ENCODE measurements at regions not wholly inside any gene's neighbourhood (a gene's known extent, or its start where the extent isn't known, plus 50 kb on each side); places are given as distances from the start of the nearest gene placed in this dataset.

DNA sequence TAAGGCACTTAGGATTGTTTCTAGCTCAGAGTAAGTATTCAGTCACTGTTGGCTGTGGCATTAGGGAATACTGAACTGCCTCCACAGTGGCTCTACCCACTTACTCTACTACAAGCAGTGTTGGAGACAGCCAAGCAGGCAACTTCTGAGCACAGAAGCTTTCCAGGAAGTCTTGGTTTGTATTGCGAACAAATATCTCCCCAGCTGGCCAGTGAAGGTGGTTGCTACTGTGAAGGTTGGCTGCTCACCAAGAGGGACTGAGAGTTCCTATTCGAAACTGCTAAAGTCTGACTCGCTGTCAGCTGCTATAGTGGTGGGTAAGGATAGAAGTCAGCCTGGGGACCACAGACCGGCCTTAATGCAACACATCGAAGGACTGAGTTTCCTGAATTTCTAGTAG, 319.1 kb downstream of the KIF4B start:
- Mint-ChIP-seq H3K27ac (no peak overlapping the region), H3K36me3 (no peaks in the 10 kb centered on the region), H3K27me3 (no peaks in the 10 kb centered on the region), H3K9me3 (no peaks in the 10 kb centered on the region), H3K4me1 (ENCODE audit: low read depth) (no peaks in the 10 kb centered on the region), H3K4me3 (no peak overlapping the region)
- POLR2A ChIA-PET: interaction anchor here (1.1 kb wide), 1 partner anchor 14 kb away, joined by 3 read pairs; no protein-coding TSS in a partner anchor
- DNase-seq: no peak
- intact Hi-C loops (cut with micrococcal nuclease): no loop called here
- CTCF ChIA-PET: no interaction called here

DNA sequence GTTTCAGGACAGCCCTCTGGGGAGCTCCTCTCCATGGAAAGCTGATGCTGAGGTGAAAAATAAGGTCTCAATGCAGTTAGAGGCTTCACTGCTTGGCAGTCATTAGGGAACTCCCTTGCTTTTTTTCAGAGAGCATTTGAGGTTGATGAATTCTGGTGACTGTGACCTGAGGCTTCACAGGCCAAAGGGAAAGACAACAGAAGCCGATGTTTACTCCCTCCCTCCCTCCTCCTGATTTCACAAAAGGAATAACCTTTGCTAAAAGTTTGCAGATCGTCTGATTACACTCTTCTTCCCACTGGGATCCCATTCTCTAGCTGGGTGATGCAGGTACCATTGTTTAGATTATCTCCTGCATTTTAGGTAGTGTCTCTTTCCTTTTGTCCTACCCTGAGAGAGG, 329.4 kb downstream of the KIF4B start:
- intact Hi-C loops (cut with micrococcal nuclease): no loop called here
- POLR2A ChIA-PET: no interaction called here

DNA sequence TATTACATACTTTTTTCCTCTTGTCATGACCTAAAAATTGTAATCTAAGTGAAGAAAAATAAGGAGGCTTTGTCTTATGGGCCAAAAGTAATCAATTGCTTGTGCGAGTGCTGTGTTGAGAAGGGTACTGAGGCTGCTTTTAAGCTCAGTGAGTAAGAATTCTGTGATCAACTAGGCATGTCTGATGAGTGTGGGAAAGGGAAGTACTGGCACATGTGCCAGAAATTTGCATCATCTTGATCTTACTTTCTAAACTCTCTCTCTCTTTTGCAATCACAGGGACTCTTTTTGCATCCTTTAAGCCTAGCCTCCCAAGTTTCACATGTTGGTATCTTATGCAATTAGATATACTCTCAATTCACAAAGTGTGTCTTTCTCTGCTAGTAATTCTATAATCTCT, 329.9 kb downstream of the KIF4B start:
- H3K4me3 Mint-ChIP-seq: no peak overlapping the region
- POLR2A ChIA-PET: no interaction called here
- no peak overlapping the region for H3K27ac Mint-ChIP-seq
- no peak for DNase-seq
- no peaks in the 10 kb centered on the region for H3K27me3 Mint-ChIP-seq
- intact Hi-C loops (cut with micrococcal nuclease): no loop called here
- H3K9me3 Mint-ChIP-seq: no peaks in the 10 kb centered on the region
- no peaks in the 10 kb centered on the region for H3K4me1 Mint-ChIP-seq (ENCODE audit: low read depth)
- no peaks in the 10 kb centered on the region for H3K36me3 Mint-ChIP-seq
- CTCF ChIA-PET: no interaction called here

More for the DNA sequence above, 329.4 kb downstream of the KIF4B start:
- no peak overlapping the region for H3K4me3 Mint-ChIP-seq
- H3K36me3 Mint-ChIP-seq: no peaks in the 10 kb centered on the region
- H3K4me1 Mint-ChIP-seq (ENCODE audit: low read depth): no peaks in the 10 kb centered on the region
- no peaks in the 10 kb centered on the region for H3K27me3 Mint-ChIP-seq
- DNase-seq: no peak
- H3K27ac Mint-ChIP-seq: no peak overlapping the region
- CTCF ChIA-PET: no interaction called here
- no peaks in the 10 kb centered on the region for H3K9me3 Mint-ChIP-seq

DNA sequence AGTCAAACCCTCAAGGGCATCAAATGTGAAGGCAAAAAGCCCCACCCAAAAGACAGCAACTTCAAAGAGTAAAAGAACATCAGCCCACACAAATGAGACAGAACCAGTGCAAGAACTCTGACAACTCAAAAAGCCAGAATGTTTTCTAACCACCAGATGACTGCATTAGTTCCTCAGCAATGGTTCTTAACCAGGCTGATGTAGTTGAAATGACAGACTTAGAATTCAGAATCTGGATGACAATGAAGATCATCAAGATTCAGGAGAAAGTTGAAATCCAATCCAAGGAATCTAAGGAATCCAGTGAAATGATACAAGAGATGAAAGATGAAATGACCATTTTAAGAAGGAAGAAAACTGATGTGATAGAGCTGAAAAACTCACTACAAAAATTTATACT, 339.7 kb downstream of the KIF4B start:
- POLR2A ChIA-PET: no interaction called here
- no peak overlapping the region for H3K27ac Mint-ChIP-seq
- DNase-seq: no peak
- peaks cover 30% of the 10 kb centered on the region for H3K9me3 Mint-ChIP-seq
- H3K4me1 Mint-ChIP-seq (ENCODE audit: low read depth): no peaks in the 10 kb centered on the region
- H3K36me3 Mint-ChIP-seq: no peaks in the 10 kb centered on the region
- no peaks in the 10 kb centered on the region for H3K27me3 Mint-ChIP-seq
- intact Hi-C loops (cut with micrococcal nuclease): no loop called here
- no peak overlapping the region for H3K4me3 Mint-ChIP-seq
- CTCF ChIA-PET: no interaction called here

DNA sequence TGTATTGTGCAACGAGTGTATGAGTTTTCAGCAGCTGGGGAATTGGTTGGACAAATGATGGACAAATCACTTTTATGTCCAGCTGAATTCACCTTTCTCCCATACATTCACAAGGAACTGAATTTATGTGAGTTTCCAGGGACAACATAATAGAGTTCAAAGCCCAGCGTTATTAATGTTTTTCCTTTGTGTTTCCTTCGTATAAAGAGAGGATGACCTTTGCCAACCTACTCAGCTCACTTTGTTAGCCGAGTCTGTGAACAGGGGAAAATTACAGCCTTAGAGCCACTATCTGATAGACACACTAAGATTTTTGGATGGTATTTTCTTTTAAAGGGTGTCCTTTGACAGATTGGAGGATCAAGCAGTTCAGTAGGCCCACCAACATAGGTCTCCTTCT, 352.5 kb downstream of the KIF4B start:
- DNase-seq: no peak
- H3K27ac Mint-ChIP-seq: no peak overlapping the region
- intact Hi-C loops (cut with micrococcal nuclease): no loop called here
- no peaks in the 10 kb centered on the region for H3K4me1 Mint-ChIP-seq (ENCODE audit: low read depth)
- H3K9me3 Mint-ChIP-seq: no peaks in the 10 kb centered on the region
- no peak overlapping the region for H3K4me3 Mint-ChIP-seq
- H3K27me3 Mint-ChIP-seq: no peaks in the 10 kb centered on the region
- ChIA-PET POLR2A (no interaction called here), CTCF (no interaction called here)
- no peaks in the 10 kb centered on the region for H3K36me3 Mint-ChIP-seq

DNA sequence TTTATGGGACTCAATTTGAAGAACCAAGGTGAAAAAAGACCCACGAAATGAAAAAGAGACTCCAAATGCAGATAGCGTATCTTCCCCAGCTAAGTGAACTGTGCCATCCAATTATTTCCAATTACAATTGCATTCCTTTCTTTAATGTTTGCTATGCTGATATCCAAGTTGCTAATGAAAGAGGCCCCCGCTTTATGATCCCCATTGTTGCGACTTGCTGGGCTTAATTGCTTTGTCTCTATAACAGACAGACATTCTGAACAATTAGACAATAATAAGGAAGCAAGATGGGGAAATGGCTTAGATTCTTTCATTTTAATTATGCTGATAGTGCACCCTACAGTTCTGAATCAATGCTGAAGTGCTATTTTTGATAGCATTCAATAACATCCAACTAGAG, 354.3 kb downstream of the KIF4B start:
- intact Hi-C loops (cut with micrococcal nuclease): no loop called here
- ChIA-PET CTCF (no interaction called here), POLR2A (no interaction called here)
- H3K27ac Mint-ChIP-seq: no peak overlapping the region
- no peaks in the 10 kb centered on the region for H3K4me1 Mint-ChIP-seq (ENCODE audit: low read depth)
- H3K27me3 Mint-ChIP-seq: no peaks in the 10 kb centered on the region
- peaks cover 4% of the 10 kb centered on the region for H3K9me3 Mint-ChIP-seq
- DNase-seq: no peak
- H3K36me3 Mint-ChIP-seq: no peaks in the 10 kb centered on the region
- no peak overlapping the region for H3K4me3 Mint-ChIP-seq

DNA sequence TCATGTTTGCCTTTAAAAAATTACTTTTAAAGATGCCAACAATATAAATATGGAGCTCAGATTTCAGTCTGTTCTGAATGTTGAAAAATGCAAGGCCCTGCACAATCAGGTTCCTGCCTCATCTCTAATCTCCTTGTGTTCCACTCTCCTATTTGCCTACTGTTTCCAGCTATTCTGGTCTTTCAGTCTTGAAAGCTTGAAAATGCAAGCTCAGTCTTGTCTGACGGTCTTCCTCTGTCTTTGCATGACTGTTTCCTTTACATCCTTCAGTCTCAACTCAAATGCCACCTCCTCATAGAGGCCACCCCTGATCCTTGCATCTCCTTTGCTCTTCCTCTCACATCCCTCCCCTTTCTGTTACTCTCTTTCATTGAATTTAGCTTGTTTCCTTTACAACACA, 354.9 kb downstream of the KIF4B start:
- Mint-ChIP-seq H3K36me3 (no peaks in the 10 kb centered on the region), H3K9me3 (peaks cover 4% of the 10 kb centered on the region), H3K4me3 (no peak overlapping the region), H3K27me3 (no peaks in the 10 kb centered on the region), H3K4me1 (ENCODE audit: low read depth) (no peaks in the 10 kb centered on the region), H3K27ac (no peak overlapping the region)
- intact Hi-C loops (cut with micrococcal nuclease): no loop called here
- ChIA-PET POLR2A (no interaction called here), CTCF (no interaction called here)
- no peak for DNase-seq

DNA sequence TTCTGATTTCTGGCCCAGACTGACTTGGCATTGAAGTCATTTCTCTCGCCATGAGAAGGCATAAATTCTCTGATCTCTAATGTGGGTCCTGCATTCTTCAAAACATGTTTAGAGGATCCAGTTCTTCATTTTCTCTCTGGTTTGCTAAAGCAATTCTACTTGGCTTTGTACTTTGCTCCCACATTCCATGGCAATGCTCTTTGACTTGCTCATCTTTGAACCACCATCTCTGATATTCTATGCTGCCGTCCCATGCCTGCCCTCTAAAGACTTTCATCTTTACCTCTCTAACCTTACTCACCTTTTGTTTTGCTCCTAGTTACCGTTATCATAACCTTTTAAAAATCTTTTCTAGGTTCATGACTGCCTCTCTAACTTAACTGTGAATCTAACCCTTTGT, 366.9 kb downstream of the KIF4B start:
- Mint-ChIP-seq H3K27ac (no peak overlapping the region), H3K9me3 (no peaks in the 10 kb centered on the region), H3K27me3 (no peaks in the 10 kb centered on the region), H3K36me3 (no peaks in the 10 kb centered on the region), H3K4me3 (no peak overlapping the region), H3K4me1 (ENCODE audit: low read depth) (no peaks in the 10 kb centered on the region)
- ChIA-PET POLR2A (no interaction called here), CTCF (no interaction called here)
- no peak for DNase-seq
- intact Hi-C loops (cut with micrococcal nuclease): no loop called here

DNA sequence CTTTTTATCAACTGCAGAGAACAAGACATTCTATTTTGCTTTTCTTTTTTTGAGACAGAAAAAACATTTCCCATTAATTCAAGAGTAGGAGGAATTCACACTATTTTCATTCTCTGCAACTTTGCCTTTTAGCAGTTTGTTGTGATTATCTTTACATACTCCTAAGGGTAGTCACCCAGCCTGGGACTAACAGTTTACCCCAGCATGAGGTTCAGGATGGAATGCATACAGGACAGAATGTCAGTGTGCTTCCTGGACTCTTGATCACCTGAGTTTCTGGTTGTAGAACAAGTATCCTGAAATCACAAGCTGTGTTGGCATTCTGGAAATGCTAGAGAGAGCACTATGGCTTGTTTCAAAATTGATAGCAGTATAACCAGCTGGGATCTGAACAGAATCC, 368.1 kb downstream of the KIF4B start:
- intact Hi-C loops (cut with micrococcal nuclease): no loop called here
- ChIA-PET CTCF (no interaction called here), POLR2A (no interaction called here)
- H3K4me3 Mint-ChIP-seq: no peak overlapping the region
- H3K36me3 Mint-ChIP-seq: no peaks in the 10 kb centered on the region
- H3K27ac Mint-ChIP-seq: no peak overlapping the region
- no peaks in the 10 kb centered on the region for H3K4me1 Mint-ChIP-seq (ENCODE audit: low read depth)
- no peaks in the 10 kb centered on the region for H3K9me3 Mint-ChIP-seq
- no peak for DNase-seq
- H3K27me3 Mint-ChIP-seq: no peaks in the 10 kb centered on the region

DNA sequence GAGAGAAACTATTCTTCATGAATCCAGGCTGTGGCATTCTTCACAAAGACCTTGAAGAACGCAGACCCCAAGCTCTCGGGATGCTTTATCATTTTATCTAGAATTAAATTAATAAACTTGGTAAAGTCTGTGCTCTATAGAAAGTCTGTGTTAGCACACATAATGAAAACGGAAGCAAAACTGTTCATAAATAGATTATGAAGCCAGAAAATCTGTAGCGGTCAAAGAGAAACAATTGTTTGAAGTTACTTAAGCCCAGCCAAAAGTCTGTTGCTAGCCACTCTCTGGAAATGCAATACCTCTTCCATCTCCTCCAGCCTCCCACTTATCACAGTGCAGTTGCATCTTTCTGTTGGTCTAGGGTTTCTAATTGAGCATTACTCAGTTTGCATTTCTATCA, 375.9 kb downstream of the KIF4B start:
- POLR2A ChIA-PET: no interaction called here
- CTCF ChIA-PET: no interaction called here
- intact Hi-C loops (cut with micrococcal nuclease): no loop called here
- Mint-ChIP-seq H3K4me1 (ENCODE audit: low read depth) (no peaks in the 10 kb centered on the region), H3K27ac (no peak overlapping the region), H3K4me3 (no peak overlapping the region), H3K27me3 (no peaks in the 10 kb centered on the region), H3K36me3 (no peaks in the 10 kb centered on the region), H3K9me3 (no peaks in the 10 kb centered on the region)
- DNase-seq: no peak

DNA sequence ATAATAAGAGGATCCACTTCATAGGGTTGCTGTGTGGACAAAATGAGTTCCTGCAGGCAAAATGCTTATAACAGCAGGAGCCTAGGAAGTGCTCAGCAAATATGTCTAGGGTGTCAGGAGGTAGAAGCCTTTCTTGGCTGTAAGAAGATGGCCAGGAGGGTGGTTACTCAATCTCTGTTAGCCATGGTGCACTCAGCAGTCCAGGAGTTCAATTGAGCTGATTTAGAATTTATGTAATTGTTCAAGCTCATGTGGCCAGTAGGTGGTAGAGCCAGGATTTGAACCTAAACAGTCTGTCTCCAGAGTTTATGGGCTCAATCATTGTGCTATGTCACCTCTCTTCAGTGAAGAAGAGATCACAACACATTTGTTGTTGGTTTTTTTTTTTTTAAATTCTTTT, 381.2 kb downstream of the KIF4B start:
- H3K27me3 Mint-ChIP-seq: no peaks in the 10 kb centered on the region
- no peak overlapping the region for H3K4me3 Mint-ChIP-seq
- ChIA-PET CTCF (no interaction called here), POLR2A (no interaction called here)
- H3K36me3 Mint-ChIP-seq: no peaks in the 10 kb centered on the region
- H3K27ac Mint-ChIP-seq: no peak overlapping the region
- intact Hi-C loops (cut with micrococcal nuclease): no loop called here
- H3K9me3 Mint-ChIP-seq: no peaks in the 10 kb centered on the region
- no peaks in the 10 kb centered on the region for H3K4me1 Mint-ChIP-seq (ENCODE audit: low read depth)
- no peak for DNase-seq

DNA sequence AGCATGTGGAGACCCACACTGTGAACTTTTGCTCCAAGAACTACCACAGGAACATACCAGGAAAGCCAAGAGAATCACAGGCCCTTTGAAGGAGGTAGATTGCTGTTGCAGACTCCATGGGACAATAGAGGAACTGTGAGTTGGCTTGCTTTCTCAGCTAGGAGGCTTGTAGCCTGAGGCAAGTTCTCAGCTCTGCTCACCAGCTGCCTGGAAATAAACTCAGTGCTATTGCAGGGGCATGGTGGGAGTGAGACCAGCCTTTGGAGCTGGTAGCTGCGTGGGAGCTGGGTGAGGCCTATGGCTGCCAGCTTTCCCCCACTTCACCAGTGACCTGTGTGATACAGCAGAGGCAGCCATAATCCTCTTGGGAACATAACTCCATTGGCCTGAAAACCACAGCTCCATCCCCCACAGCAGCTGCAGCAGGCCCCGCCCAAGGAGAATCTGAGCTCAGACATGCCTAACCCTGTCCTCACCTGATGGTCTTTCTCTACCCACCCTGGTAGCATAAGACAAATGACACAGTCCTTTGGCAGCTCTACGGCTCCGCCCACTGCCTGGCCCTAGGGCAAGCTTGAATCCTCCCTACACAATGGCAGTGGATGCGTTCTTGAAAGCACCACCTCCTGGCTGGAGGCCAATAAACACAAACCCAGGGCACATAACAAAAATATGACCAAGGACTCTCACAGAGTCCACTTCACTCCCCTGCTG, 389.5 kb downstream of the KIF4B start:
- no peaks in the 10 kb centered on the region for H3K36me3 Mint-ChIP-seq
- H3K27me3 Mint-ChIP-seq: peaks cover 1% of the 10 kb centered on the region
- intact Hi-C loops (cut with micrococcal nuclease): no loop called here
- ChIA-PET CTCF (no interaction called here), POLR2A (no interaction called here)
- H3K9me3 Mint-ChIP-seq: peaks cover 15% of the 10 kb centered on the region
- no peak overlapping the region for H3K4me3 Mint-ChIP-seq
- H3K4me1 Mint-ChIP-seq (ENCODE audit: low read depth): no peaks in the 10 kb centered on the region
- H3K27ac Mint-ChIP-seq: no peak overlapping the region
- no peak for DNase-seq

DNA sequence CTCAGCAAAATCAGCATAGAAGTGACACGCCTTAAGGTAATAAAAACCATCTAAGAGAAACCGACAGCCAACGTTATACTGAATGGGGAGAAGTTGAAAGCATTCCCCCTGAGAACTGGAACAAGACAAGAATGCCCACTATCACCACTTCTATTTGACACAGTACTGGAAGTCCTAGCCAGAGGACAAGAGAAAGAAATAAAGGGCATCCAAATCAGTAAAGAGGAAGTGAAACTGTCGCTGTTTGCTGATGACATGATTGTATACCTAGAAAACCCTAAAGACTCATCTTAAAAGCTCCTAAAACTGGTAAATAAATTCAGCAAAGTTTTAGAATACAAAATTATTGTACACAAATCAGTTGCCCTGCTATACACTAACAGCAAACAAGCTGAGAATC, 393.3 kb downstream of the KIF4B start:
- Mint-ChIP-seq H3K27me3 (peaks cover 1% of the 10 kb centered on the region), H3K27ac (no peak overlapping the region), H3K36me3 (no peaks in the 10 kb centered on the region), H3K4me3 (no peak overlapping the region), H3K4me1 (ENCODE audit: low read depth) (no peaks in the 10 kb centered on the region), H3K9me3 (peaks cover 15% of the 10 kb centered on the region)
- DNase-seq: no peak
- intact Hi-C loops (cut with micrococcal nuclease): no loop called here
- ChIA-PET POLR2A (no interaction called here), CTCF (no interaction called here)

DNA sequence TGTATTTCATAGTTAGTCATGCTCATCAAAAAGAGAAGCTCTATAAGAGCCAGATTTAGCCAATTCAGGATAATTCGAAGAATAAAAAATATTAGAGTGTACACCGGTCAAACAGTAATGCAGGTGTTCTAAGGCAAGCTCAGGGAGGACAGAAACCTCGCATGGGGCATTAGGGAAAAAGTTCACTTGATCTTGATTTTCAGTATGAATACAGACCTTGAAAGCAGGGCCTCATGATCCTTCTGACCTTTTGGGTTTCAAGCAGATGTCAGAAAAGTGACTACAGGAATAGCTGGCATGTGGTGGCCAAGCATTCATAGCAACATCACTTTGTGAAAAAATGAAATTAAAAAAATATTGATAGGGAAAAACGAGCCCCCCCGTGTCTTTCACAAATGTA, 394.9 kb downstream of the KIF4B start:
- CTCF ChIA-PET: no interaction called here
- peaks cover 13% of the 10 kb centered on the region for H3K9me3 Mint-ChIP-seq
- no peak overlapping the region for H3K27ac Mint-ChIP-seq
- intact Hi-C loops (cut with micrococcal nuclease): no loop called here
- H3K36me3 Mint-ChIP-seq: no peaks in the 10 kb centered on the region
- POLR2A ChIA-PET: no interaction called here
- no peaks in the 10 kb centered on the region for H3K27me3 Mint-ChIP-seq
- DNase-seq: no peak
- H3K4me1 Mint-ChIP-seq (ENCODE audit: low read depth): no peaks in the 10 kb centered on the region
- no peak overlapping the region for H3K4me3 Mint-ChIP-seq

Data from activated CD4-positive, alpha-beta memory T cell treated with anti-CD3 and anti-CD28 coated beads for 36 hours (primary cell).